ENCODE measurements at regions not wholly inside any gene's neighbourhood (a gene's known extent, or its start where the extent isn't known, plus 50 kb on each side); places are given as distances from the start of the nearest gene placed in this dataset.

DNA sequence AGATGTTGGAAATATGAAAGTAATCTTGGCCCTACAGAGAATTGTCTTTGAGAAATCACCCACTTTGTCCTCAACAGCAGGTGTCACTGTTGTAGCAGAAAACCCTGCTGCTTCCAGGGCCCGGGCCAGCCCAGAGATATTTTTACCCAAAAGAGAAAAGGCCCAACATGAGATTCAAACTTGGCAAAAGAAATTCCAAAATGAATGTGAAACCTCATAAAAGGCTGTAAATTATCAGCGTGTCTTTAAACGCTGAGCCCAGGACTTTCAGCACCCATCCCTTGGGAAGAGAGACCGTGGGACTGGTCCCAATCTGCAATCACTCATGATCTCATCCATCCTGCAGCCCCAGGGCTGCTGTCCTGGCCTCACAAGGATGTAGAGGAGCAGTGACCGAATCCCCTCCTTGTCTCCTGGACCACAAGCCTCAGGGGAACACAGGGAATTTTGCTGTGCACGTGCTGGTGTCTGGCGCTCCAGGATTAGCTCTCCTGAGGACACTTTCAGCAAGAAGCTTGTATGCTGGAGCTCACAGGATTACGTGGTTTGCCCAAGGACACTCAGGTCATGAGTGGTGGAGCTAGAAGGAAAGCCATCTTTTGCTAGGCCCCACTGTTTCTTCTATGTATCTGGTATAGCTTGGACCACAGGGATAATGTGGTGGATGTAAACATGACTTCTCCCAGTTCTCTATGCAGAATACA, 202.1 kb downstream of the RNF144A start:
- TF ChIP-seq, protein P1, sequence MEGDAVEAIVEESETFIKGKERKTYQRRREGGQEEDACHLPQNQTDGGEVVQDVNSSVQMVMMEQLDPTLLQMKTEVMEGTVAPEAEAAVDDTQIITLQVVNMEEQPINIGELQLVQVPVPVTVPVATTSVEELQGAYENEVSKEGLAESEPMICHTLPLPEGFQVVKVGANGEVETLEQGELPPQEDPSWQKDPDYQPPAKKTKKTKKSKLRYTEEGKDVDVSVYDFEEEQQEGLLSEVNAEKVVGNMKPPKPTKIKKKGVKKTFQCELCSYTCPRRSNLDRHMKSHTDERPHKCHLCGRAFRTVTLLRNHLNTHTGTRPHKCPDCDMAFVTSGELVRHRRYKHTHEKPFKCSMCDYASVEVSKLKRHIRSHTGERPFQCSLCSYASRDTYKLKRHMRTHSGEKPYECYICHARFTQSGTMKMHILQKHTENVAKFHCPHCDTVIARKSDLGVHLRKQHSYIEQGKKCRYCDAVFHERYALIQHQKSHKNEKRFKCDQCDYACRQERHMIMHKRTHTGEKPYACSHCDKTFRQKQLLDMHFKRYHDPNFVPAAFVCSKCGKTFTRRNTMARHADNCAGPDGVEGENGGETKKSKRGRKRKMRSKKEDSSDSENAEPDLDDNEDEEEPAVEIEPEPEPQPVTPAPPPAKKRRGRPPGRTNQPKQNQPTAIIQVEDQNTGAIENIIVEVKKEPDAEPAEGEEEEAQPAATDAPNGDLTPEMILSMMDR (IDR thresholded peaks at IDR 0.05; ENCODE audit: low read depth, low read length) = peak; percentile 30
- H3K4me3 ChIP-seq (replicated peaks in 1 of 2; ENCODE audit: low read depth in 2 of 2, low read length in 2 of 2) = no peak overlapping the region
- peak; percentile 22 to 34 for DNase-seq (ENCODE audit: low read depth in 2 of 2)

DNA sequence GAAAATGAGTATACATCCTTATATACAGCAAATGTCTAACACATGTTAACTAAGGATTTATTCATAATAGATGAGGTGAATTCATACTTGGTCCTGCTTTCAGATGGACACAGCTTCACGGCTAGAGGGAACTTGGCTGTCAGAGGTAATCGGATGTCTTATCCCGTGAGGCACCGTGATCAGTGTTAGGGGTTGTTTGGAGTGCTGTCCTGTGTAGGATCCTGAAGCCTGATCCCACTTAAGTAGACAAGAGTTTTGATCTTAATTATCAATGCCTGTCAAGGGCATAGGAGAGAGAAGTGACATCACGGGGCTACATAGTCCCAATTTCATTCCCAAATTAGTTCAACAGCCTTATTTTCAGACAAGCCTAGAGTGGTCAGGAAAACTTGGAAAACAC, 204.6 kb downstream of the RNF144A start:
- TF ChIP-seq, protein P1 (IDR thresholded peaks at IDR 0.05; ENCODE audit: low read depth, low read length) = no peak
- DNase-seq (ENCODE audit: low read depth in 2 of 2) = no peak
- no peak overlapping the region for H3K4me3 ChIP-seq (replicated peaks in 1 of 2; ENCODE audit: low read depth in 2 of 2, low read length in 2 of 2)

DNA sequence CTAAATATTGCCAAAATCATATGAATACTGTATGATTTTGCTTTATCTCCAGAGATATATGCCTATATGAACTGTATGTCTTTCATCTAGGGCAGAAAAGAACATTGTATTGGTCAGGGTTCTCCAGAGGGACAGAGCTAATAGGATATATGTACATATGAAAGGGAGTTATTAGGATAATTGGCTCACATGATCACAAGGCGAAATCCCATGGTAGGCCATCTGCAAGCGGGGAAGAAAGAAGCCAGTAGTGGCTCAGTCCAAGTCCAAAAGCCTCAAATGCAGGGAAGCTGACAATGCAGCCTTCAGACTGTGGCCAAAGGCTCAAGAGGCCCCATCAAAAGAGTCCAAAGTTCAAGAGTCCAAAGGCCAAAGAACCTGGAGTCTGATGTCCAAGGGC, 209.9 kb downstream of the RNF144A start:
- no peak overlapping the region for H3K4me3 ChIP-seq (replicated peaks in 1 of 2; ENCODE audit: low read depth in 2 of 2, low read length in 2 of 2)
- DNase-seq (ENCODE audit: low read depth in 2 of 2) = no peak
- TF ChIP-seq, protein P1 (IDR thresholded peaks at IDR 0.05; ENCODE audit: low read depth, low read length) = no peak

DNA sequence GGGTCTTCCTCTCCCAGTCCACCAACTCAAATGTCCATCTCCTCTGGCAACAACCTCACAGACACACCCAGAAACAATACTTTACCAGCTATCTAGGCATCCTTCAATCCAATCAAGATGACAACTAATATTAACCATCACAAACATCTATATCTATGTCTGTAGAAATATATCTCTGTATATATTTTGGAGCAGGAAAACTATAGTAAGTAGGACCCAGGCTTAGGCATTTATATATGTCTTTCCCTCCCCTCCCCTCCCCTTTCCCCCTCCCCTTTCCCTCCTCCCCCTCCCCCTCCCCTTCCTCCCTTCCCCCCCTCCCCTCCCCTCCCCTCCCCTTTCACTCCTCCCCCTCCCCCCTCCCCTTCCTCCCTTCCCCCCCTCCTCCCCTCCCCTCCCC, 210.5 kb downstream of the RNF144A start:
- no peak overlapping the region for H3K4me3 ChIP-seq (replicated peaks in 1 of 2; ENCODE audit: low read depth in 2 of 2, low read length in 2 of 2)
- DNase-seq (ENCODE audit: low read depth in 2 of 2) = no peak
- TF ChIP-seq, protein P1 (IDR thresholded peaks at IDR 0.05; ENCODE audit: low read depth, low read length) = no peak

DNA sequence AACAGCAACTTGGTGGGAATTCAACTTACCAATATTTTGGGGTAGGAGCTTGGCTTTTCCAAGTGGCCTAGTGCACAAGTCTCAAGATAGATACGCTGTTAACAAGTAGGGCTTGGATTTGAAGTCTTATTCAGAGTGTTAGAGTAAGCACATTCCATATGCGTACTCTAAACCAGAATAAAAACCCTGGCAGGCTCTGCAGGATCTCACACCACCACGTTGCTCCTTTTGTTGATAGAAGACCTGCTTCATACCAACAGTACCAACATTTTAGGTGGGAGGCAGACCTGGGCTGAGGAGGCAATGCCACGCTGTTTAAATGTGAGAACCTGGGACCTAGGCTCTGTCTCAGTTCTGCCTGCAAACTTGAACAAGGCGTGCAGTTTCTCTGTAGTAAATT, 214.0 kb downstream of the RNF144A start:
- DNase-seq (ENCODE audit: low read depth in 2 of 2) = no peak
- H3K4me3 ChIP-seq (replicated peaks in 1 of 2; ENCODE audit: low read depth in 2 of 2, low read length in 2 of 2) = no peak overlapping the region
- TF ChIP-seq, protein P1 (IDR thresholded peaks at IDR 0.05; ENCODE audit: low read depth, low read length) = no peak

DNA sequence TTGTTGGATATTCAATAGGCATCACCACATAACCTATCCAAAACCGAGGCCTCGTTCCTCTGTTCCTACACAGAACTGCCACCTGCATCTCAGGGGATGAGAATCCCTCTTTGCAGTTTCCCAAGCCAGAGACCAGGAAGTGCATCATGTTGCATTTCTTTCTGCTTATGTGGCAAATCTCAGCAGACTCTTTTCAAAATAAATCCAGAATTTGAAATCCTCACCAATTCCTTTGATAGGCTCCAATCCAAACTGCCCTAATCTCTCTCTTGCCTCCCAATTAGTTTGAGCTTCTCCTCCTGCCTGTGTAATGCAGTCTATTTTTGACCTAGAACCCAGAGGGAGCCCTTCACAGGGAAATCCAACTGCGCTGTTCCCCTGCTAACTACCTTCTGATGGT, 215.5 kb downstream of the RNF144A start:
- DNase-seq (ENCODE audit: low read depth in 2 of 2) = no peak
- no peak overlapping the region for H3K4me3 ChIP-seq (replicated peaks in 1 of 2; ENCODE audit: low read depth in 2 of 2, low read length in 2 of 2)
- TF ChIP-seq, protein P1 (IDR thresholded peaks at IDR 0.05; ENCODE audit: low read depth, low read length) = no peak

DNA sequence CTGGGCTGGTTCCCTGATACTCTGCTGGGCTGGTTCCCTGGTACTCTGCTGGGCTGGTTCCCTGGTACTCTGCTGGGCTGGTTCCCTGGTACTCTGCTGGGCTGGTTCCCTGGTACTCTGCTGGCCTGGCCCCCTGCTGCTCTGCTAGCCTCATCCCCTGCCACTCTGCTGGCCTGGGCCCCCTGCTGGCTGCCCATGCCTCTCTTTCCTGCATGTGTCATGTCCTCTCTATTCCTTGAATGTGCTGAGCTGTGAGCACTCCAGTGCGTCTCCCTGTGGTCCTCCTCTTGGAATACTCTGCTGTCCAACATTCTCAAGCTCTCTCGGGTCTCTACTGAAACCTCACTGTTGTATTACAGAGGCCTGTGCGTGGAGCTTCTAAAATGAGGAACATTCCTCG, 216.3 kb downstream of the RNF144A start:
- no peak overlapping the region for H3K4me3 ChIP-seq (replicated peaks in 1 of 2; ENCODE audit: low read depth in 2 of 2, low read length in 2 of 2)
- TF ChIP-seq, protein P1 (IDR thresholded peaks at IDR 0.05; ENCODE audit: low read depth, low read length) = no peak
- DNase-seq (ENCODE audit: low read depth in 2 of 2) = no peak
